Sigmoid colon (tissue), 6 donors: ENCODE measurements at regions not wholly inside any gene's neighbourhood (a gene's known extent, or its start where the extent isn't known, plus 50 kb on each side); places are given as distances from the start of the nearest gene placed in this dataset.

Source experiments
- DNase-seq: peaks from one replicate; pipeline ENCODE4 v3.0.0-alpha.2; 2019
- H3K27ac ChIP-seq, 4 donors: fragments of 200-600 bp; sonication (generic); one replicate each; pipeline ENCODE4 v1.5.1; 2016 to 2019; ENCODE audit warnings: mild to moderate bottlenecking in 1 of 4
- H3K27me3 ChIP-seq, 3 donors: fragments of 200-600 bp; sonication (generic); one replicate each; pipeline ENCODE4 v1.5.1; 2019; ENCODE audit warnings: mild to moderate bottlenecking in 1 of 3
- H3K36me3 ChIP-seq, 4 donors: fragments of 200-600 bp; sonication (generic); one replicate each; pipeline ENCODE4 v1.5.1; 2016 to 2019
- H3K4me1 ChIP-seq, 4 donors: fragments of 200-600 bp; sonication (generic); one replicate each; pipeline ENCODE4 v1.5.1; 2017 to 2019
- H3K4me3 ChIP-seq, 4 donors: fragments of 200-600 bp; sonication (generic); one replicate each; pipeline ENCODE4 v1.5.1; 2017 to 2019; ENCODE audit warnings: mild to moderate bottlenecking in 2 of 4, moderate library complexity in 1 of 4
- H3K9me3 ChIP-seq, 4 donors: fragments of 200-600 bp in 3 of 4; sonication (generic) in 3 of 4; one replicate each; pipeline versions ENCODE4 v1.5.1 to v1.6.1; 2013 to 2019
- CTCF ChIP-seq, 4 experiments: fragments of 450-650 bp in 3 of 4; fragments of 200-600 bp in 1 of 4; IDR thresholded peaks; one replicate each; pipeline ENCODE4 v1.5.1; 2016 to 2019; ENCODE audit warnings: antibody characterized with exemption in 4 of 4, mild to moderate bottlenecking in 3 of 4, moderate library complexity in 2 of 4
- EP300 ChIP-seq, 4 donors: sonication (generic); formaldehyde crosslinking; IDR thresholded peaks; one replicate each; pipeline ENCODE4 v1.6.1; 2017; ENCODE audit warnings: antibody characterized with exemption in 4 of 4
- POLR2A ChIP-seq, 2 donors: fragments of 450-650 bp; IDR thresholded peaks; one replicate each; pipeline ENCODE4 v1.6.1; 2016; ENCODE audit warnings: antibody characterized with exemption in 2 of 2, mild to moderate bottlenecking in 2 of 2, moderate library complexity in 2 of 2
- POLR2AphosphoS5 ChIP-seq, 4 donors: sonication (generic); formaldehyde crosslinking; IDR thresholded peaks; one replicate each; pipeline ENCODE4 v1.6.1; 2017; ENCODE audit warnings: antibody characterized with exemption in 4 of 4
- WGBS, 2 donors: extraction: QIAGEN DNeasy Blood & Tissue Kit; methylation state at CpG; one replicate each; pipeline ENCODE4 v1.1.7; 2013; 5-methylcytosine and 5-hydroxymethylcytosine counted together
- intact Hi-C: fragments of 100-400 bp; cut with DNase I; formaldehyde crosslinking; loops from one replicate; pipeline ENCODE4 v1.15.1; 2023
- donor health status: healthy with polysubstance abuse.
- donor health status: healthy.

- intact Hi-C loops, result no loop called here
- Histone ChIP-seq H3K27ac (no peak overlapping the region), H3K4me3 (no peak overlapping the region), H3K36me3 (no peaks in the 10 kb centered on the region), H3K27me3 (peaks cover 0 to 44% (median 0%) of the 10 kb centered on the region in 3 donors), H3K4me1 (no peaks in the 10 kb centered on the region), H3K9me3 (no peaks in the 10 kb centered on the region)
- TF ChIP-seq POLR2AphosphoS5 (IDR thresholded peaks at IDR 0.05) (no peak), EP300 (IDR thresholded peaks at IDR 0.05) (no peak), POLR2A (IDR thresholded peaks at IDR 0.05) (no peak), CTCF (IDR thresholded peaks at IDR 0.05) (no peak)
- WGBS, 2 donors, result 73 to 85% methylated on average over 2 of the region's 2 CpGs
- DNase-seq, result no peak
Observed at GRCh38 chr1:36624466-36624865, 141.8 kb upstream of the CSF3R start.

DNA sequence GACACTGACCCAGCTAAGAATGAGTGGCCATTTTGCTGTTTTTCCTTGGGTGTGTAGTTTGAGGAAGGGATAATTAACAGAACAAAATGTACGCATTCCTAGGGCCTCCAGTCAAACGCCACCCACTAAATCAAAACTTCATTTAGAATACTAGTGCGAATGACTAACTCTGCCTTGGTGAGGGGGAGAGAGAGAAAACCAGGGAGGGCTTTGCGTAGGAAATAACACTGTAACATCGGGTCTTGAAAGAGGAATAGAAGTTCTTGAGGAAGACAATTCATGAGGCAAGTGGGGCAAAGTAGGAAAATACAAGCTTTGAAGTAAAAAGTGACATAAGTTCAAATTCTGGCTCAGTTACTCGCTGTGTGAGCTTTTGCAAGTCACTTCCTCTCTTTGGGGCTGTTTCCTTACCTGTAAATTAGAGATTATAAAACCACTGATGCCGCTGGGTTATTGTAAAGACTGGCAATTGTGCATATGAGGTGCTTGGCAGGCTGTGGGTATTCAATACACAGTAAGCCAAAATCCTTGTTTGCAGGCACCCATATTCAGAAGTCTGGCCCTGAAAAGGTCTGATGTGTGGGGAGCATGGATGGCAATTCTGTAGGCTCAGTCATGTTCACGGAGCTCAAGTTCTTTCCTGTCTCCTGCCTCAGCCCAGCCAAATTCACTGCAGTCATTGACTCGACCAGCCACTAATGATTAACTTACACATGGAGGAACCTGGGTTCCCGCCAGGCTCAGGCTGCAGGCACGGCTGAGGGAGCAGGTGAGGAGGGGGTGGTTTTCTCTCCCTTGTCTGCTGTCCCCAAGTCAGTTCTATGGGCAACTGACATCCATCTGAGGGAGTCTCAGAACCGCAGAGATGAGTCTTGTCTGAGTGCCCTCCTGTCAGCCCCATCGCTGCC lies 140.3 kb upstream of the CSF3R start:
- H3K4me3 ChIP-seq, result no peak overlapping the region
- TF ChIP-seq POLR2AphosphoS5 (IDR thresholded peaks at IDR 0.05), result no peak
- TF ChIP-seq EP300 (IDR thresholded peaks at IDR 0.05), result no peak
- no peak for TF ChIP-seq CTCF (IDR thresholded peaks at IDR 0.05)
- peaks cover 0 to 42% (median 0%) of the 10 kb centered on the region in 3 donors for H3K27me3 ChIP-seq
- no peaks in the 10 kb centered on the region for H3K36me3 ChIP-seq
- intact Hi-C loops, result no loop called here
- no peaks in the 10 kb centered on the region for H3K4me1 ChIP-seq
- H3K9me3 ChIP-seq, result no peaks in the 10 kb centered on the region
- WGBS, 2 donors, result 17 to 35% methylated on average over 13 of the region's 13 CpGs
- no peak for DNase-seq
- H3K27ac ChIP-seq, result no peak overlapping the region

DNA sequence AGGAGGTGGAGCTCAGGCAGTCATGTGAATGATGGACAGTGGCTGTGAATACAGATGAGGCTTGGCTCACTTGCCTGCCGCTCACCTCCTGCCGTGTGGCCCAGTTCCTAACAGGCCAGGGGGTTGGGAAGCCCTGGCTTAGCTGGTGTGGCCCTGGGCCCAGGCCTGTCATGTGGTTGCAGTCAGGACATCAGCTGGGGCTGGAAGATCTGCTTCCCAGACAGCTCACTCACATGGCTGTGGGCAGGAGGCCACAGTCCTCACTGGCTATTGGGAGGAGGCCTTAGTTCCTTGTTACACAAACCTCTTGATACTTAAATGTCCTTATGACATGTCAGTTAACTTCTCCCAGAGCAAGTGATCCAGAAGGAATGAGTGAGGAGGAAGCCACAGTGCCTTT lies 138.8 kb upstream of the CSF3R start:
- Histone ChIP-seq H3K4me1 (no peaks in the 10 kb centered on the region), H3K9me3 (no peaks in the 10 kb centered on the region), H3K27me3 (peaks cover 0 to 29% (median 0%) of the 10 kb centered on the region in 3 donors), H3K36me3 (no peaks in the 10 kb centered on the region), H3K27ac (no peak overlapping the region), H3K4me3 (no peak overlapping the region)
- WGBS, 2 donors, result 93 to 95% methylated on average over 2 of the region's 2 CpGs
- TF ChIP-seq EP300 (IDR thresholded peaks at IDR 0.05) (no peak), CTCF (IDR thresholded peaks at IDR 0.05) (no peak), POLR2A (IDR thresholded peaks at IDR 0.05) (no peak), POLR2AphosphoS5 (IDR thresholded peaks at IDR 0.05) (no peak)
- intact Hi-C loops, result no loop called here
- no peak for DNase-seq

- Histone ChIP-seq H3K27ac (no peak overlapping the region), H3K9me3 (no peaks in the 10 kb centered on the region), H3K36me3 (no peaks in the 10 kb centered on the region), H3K27me3 (peaks cover 0 to 15% (median 0%) of the 10 kb centered on the region in 3 donors), H3K4me1 (no peaks in the 10 kb centered on the region), H3K4me3 (no peak overlapping the region)
- intact Hi-C loops, result no loop called here
- 87 to 92% methylated on average over 5 of the region's 5 CpGs for WGBS, 2 donors
- TF ChIP-seq EP300 (IDR thresholded peaks at IDR 0.05) (no peak), POLR2A (IDR thresholded peaks at IDR 0.05) (no peak), POLR2AphosphoS5 (IDR thresholded peaks at IDR 0.05) (no peak), CTCF (IDR thresholded peaks at IDR 0.05) (no peak)
- no peak for DNase-seq
Observed at GRCh38 chr1:36620142-36620541, 137.4 kb upstream of the CSF3R start.
